Stimulated activated CD4-positive, alpha-beta T cell treated with anti-CD3 and anti-CD28 coated beads, Interleukin-15, amount 100 ng/mL, for 1 hour (primary cell): ENCODE measurements at regions not wholly inside any gene's neighbourhood (a gene's known extent, or its start where the extent isn't known, plus 50 kb on each side); places are given as distances from the start of the nearest gene placed in this dataset.
"Not testable (repeated sequence)": the region's sequence is repeated elsewhere in the genome, so short reads cannot be mapped to it uniquely, and the experiment has no call there.

Source experiments
- DNase-seq, 2 donors: peaks; one replicate each; pipeline ENCODE4 v3.0.0-alpha.2; 2020; ENCODE audit warnings: low read depth in 1 of 2, low spot score in 1 of 2

- DNase-seq: not testable (repeated sequence)
These were observed 75.1 kb downstream of the KBTBD2 start for GRCh38 chr7:32816409-32816948.

DNA sequence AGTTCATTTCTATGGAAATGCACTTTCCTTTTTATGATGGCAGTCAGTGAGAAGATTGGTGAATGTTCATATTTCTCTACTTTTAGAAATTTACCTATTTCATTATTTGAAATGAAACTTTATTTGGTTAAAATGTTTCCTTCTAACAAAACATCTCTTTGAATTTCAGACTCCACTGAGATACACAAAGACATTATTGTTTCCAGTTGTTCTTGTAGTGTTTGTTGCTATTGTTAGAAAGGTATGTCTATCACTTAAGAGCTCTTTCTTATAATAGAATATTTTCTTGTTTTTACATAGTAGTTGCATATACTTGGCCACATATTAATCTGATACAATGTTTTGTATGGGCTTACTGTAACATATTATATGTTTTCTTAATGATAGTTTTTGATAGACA lies 76.8 kb downstream of the KBTBD2 start:
- DNase-seq: not testable (repeated sequence)

DNA sequence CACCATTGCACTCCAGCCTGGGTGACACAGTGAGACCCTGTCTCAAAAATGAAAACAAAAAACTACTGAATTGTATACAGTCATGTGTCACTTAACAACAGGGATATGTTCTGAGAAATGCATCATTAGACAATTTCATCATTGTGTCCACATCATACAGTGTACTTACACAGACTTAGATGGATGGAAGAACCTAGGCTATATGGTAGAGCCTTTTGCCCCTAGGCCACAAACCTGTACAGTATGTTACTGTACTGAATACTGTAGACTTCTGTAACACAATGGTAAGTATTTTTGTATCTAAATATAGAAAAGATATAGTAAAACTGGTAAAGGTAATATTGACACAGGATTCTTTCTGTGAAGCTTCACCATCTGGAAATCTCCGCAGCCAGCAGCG lies 81.7 kb downstream of the KBTBD2 start:
- no peak for DNase-seq

DNA sequence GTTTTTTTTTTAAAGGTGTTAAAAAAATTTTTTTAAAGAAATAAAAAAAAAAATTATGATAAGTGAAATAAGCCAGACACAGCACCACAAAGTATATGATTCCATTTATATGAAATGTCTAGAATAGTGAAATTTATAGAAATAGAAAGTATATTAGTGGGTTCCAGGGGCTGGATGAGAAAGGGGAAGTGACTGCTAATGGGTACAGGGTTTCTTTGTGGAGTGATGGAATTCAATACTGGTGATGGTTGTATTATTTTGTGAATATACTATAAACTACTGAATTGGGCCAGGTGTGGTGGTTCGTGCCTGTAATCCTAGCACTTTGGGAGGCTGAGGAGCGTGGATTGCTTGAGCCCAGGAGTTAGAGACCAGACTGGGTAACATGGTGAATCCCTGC lies 82.2 kb downstream of the KBTBD2 start:
- no peak for DNase-seq

GRCh38 chr7:32803406-32804141 lies 88.0 kb downstream of the KBTBD2 start:
- no peak for DNase-seq

GRCh38 chr7:32802305-32802910 lies 89.2 kb downstream of the KBTBD2 start:
- DNase-seq: no peak

DNA sequence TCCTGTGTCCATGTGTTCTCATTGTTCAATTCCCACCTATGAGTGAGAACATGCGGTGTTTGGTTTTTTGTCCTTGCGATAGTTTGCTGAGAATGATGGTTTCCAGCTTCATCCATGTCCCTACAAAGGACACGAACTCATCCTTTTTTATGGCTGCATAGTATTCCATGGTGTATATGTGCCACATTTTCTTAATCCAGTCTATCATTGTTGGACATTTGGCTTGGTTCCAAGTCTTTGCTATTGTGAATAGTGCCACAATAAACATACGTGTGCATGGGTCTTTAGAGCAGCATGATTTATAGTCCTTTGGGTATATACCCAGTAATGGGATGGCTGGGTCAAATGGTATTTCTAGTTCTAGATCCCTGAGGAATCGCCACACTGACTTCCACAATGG lies 98.5 kb downstream of the KBTBD2 start:
- not testable (repeated sequence) for DNase-seq

GRCh38 chr7:32790766-32791430 lies 100.7 kb downstream of the KBTBD2 start:
- DNase-seq: not testable (repeated sequence)

GRCh38 chr7:32789266-32789665 lies 102.3 kb downstream of the KBTBD2 start:
- DNase-seq: not testable (repeated sequence)

GRCh38 chr7:32788174-32788573 lies 103.4 kb downstream of the KBTBD2 start:
- not testable (repeated sequence) for DNase-seq

GRCh38 chr7:32785365-32785944 lies 106.1 kb downstream of the KBTBD2 start:
- DNase-seq: not testable (repeated sequence)

- DNase-seq: not testable (repeated sequence)
These were observed 111.7 kb downstream of the KBTBD2 start for GRCh38 chr7:32779895-32780294.

DNA sequence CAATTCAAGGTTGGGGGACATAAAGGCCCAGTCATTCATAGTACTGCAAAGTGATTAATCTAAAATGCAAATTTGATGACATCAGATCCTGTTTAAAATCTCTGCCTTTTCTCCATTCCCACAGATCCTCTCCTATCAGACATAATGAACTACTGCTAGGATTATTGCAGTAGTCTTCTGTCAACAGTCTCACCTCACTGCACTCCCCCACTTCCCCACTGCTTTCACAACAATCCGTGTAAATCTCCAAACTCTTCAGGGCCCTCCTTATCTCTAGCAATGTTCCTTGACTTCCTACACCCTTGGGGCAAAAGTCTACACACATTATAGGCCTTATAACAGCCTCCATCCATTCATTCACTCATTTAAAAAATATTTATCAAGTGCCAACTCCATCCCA lies 112.4 kb downstream of the KBTBD2 start:
- no peak for DNase-seq

GRCh38 chr7:32777041-32777666 lies 114.4 kb downstream of the KBTBD2 start:
- DNase-seq: not testable (repeated sequence)

- not testable (repeated sequence) for DNase-seq
These were observed 115.2 kb downstream of the KBTBD2 start for GRCh38 chr7:32776318-32776717.

- DNase-seq: not testable (repeated sequence)
These were observed 115.8 kb downstream of the KBTBD2 start for GRCh38 chr7:32775809-32776208.

- DNase-seq: no peak
These were observed 117.0 kb downstream of the KBTBD2 start for GRCh38 chr7:32774541-32774951.

- DNase-seq: not testable (repeated sequence)
These were observed 122.6 kb downstream of the KBTBD2 start for GRCh38 chr7:32768866-32769510.

GRCh38 chr7:32768338-32768737 lies 123.2 kb downstream of the KBTBD2 start:
- DNase-seq: not testable (repeated sequence)

- not testable (repeated sequence) for DNase-seq
These were observed 125.8 kb downstream of the KBTBD2 start for GRCh38 chr7:32765649-32766251.
